GM12864 (cell line): ENCODE measurements at regions not wholly inside any gene's neighbourhood (a gene's known extent, or its start where the extent isn't known, plus 50 kb on each side); places are given as distances from the start of the nearest gene placed in this dataset.

Experiments
- DNase-seq: peaks from one replicate; pipeline ENCODE4 v3.0.0-alpha.2; 2011; ENCODE audit warnings: low read depth
- H3K4me3 ChIP-seq: 2 replicates; pipeline ENCODE4 v1.5.1; 2011; ENCODE audit warnings: mild to moderate bottlenecking, low read depth, low read length, control low read depth
- CTCF ChIP-seq: IDR thresholded peaks from 2 replicates; pipeline ENCODE4 v1.5.1; 2011; ENCODE audit warnings: low read depth, mild to moderate bottlenecking, moderate library complexity, low read length, control low read depth, inconsistent platforms; ENCODE audit errors: missing control alignments

DNA sequence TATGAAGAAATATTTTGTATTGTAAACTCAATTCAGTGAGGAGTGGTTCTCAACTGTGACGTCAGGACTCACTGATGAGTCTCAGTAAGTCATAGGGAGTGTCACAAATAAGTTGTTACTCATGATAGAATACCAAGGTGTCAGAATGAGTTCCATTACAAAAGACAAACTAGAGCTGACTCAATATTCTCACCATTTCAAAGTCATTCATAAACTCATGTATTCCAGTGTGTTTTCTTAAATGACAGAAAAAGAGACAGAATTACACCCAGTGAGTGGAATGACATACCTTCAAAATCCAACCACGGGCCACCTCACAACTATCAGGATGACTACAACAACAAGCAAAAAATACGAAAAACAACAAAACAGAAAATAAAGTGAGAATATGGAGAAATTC is 321.5 kb downstream of the ENC1 start:
- no peak overlapping the region for H3K4me3 ChIP-seq
- no peak for DNase-seq
- TF ChIP-seq CTCF = no peak

DNA sequence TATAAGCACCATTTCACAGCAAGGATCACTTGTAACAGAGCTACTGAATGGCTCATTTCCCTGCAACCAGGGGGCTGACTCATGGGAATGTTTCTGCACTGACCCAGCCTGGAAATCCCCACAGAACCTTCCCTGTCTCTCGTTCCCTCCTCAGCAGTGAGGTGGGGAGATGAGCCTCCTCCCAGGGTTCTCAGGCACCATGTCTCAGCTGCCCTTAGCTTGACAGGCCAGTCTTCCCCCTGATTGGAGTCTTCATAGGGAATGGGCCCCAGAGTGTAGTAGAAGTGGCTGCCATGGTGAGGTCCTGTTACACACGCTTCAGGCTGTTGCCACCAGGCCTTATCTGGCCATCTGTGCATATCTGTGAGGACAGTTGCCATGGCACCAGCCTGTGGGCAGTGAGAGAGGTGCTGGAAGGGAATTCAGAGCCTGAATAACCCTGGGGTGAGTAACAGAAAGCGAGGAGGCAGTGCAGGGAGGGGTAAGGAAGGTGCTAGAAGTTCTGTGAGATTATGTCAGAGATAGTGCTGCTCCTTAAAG is 324.4 kb downstream of the ENC1 start:
- DNase-seq = peak; percentile 16
- no peak overlapping the region for H3K4me3 ChIP-seq
- no peak for TF ChIP-seq CTCF

DNA sequence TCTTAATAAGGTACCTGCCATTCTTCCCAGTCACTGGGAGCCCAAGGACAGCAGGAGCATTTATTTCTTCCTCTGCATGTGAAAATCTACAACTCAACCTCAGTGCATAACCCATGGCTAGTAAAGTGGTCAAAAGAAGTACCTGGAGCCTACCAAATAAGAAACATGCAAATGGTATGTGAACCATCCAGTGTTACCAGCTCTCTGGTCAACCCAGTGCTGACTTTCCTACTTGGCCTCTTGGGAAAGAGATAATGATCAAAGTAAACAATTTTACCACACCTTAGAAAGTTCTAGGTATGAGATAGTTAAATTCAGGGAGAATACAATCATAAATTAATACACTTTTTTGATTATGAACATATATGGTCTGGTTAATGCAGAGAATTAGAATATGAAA is 325.6 kb downstream of the ENC1 start:
- TF ChIP-seq CTCF = no peak
- DNase-seq = no peak
- no peak overlapping the region for H3K4me3 ChIP-seq

DNA sequence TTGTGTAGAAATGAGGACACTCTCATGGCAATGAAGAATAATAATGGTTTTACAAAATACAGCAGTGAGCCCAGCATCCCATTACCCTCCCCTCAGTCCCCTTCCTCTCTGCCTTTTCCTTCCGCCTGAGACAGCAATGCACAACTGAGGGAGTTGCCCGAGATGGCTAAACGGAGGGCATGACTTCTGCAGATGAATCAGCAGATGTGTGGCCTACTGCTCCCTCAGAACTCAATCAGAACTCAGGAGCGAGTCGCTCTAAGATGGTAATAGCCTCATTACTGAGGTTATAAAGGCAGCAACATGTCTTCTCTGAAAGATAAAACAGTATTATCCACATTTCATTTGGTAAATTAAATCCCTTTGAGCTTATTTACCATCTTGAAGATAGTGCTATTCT is 326.6 kb downstream of the ENC1 start:
- no peak for DNase-seq

GRCh38 chr5:74312746-74313145 is 327.8 kb downstream of the ENC1 start:
- TF ChIP-seq CTCF = no peak
- no peak overlapping the region for H3K4me3 ChIP-seq
- no peak for DNase-seq

More for the DNA sequence above, 326.6 kb downstream of the ENC1 start:
- no peak overlapping the region for H3K4me3 ChIP-seq
- no peak for TF ChIP-seq CTCF

DNA sequence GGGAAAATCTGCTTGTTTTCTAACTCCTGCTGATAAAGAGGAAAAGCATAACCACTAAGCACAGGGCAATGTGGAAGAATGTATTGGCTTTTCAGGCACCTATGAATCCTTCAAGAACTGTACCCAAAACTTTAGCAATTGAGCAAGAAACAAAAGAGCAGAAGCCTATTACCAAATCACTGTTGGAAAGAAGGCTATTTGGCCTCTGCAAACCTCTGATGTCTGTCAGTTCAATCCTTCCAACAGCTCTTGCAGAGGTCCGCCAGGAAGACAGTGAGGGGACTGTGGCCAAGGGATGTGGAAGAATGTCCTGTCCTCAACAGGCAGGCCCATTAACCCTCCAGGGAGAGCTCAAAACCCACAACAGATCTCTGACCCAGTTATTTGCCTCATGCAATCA is 328.6 kb downstream of the ENC1 start:
- no peak for DNase-seq
- no peak for TF ChIP-seq CTCF
- no peak overlapping the region for H3K4me3 ChIP-seq
